PC-9 (cell line): ENCODE measurements at regions not wholly inside any gene's neighbourhood (a gene's known extent, or its start where the extent isn't known, plus 50 kb on each side); places are given as distances from the start of the nearest gene placed in this dataset.

Experiments used
- BruUV-seq: library from RNA; stranded (reverse); fragments of 400-500 nt; replicated peaks from 2 replicates; lab custom pipeline; 2021; lab: Mats Ljungman, UMichigan
- CTCF ChIA-PET: fragments of 300-600 bp; sonication (Branson Sonifier 250); formaldehyde crosslinking; loops from one replicate; lab custom pipeline; 2022; ENCODE audit warnings: antibody characterized with exemption; lab: Charles Lee
- POLR2A ChIA-PET: fragments of 300-600 bp; sonication (Branson Sonifier 250); formaldehyde crosslinking; loops from one replicate; lab custom pipeline; 2022; ENCODE audit warnings: antibody characterized with exemption; ENCODE audit not compliant: unreplicated experiment; lab: Charles Lee
- DNase-seq, 2 experiments: peaks; one replicate each; pipeline versions ENCODE4 v3.0.0 to v3.0.0-alpha.2; 2015 to 2022; ENCODE audit warnings: mixed read lengths in 1 of 2
- H2AFZ ChIP-seq: fragments of 200-600 bp; sonication (generic); 2 replicates; pipeline ENCODE4 v1.8.1; 2017; ENCODE audit warnings: antibody characterized with exemption
- H3F3A ChIP-seq: fragments of 200-600 bp; sonication (generic); 2 replicates; pipeline ENCODE4 v1.8.1; 2017; ENCODE audit warnings: antibody characterized with exemption, mild to moderate bottlenecking, low read depth; ENCODE audit not compliant: insufficient read depth
- H3K27ac ChIP-seq: fragments of 200-600 bp; sonication (generic); 2 replicates; pipeline ENCODE4 v1.6.1; 2016; ENCODE audit warnings: mixed run types
- H3K27me3 ChIP-seq: fragments of 200-600 bp; sonication (generic); 2 replicates; pipeline ENCODE4 v1.6.1; 2016; ENCODE audit warnings: low read depth, mixed run types; ENCODE audit not compliant: insufficient read depth
- H3K36me3 ChIP-seq: fragments of 200-600 bp; sonication (generic); 2 replicates; pipeline ENCODE4 v1.6.1; 2016; ENCODE audit warnings: low read depth, mixed run types
- H3K4me1 ChIP-seq: fragments of 200-600 bp; sonication (generic); replicated peaks from 2 replicates; pipeline ENCODE4 v1.6.1; 2016; ENCODE audit warnings: mixed run types; ENCODE audit not compliant: insufficient read depth
- H3K4me2 ChIP-seq: fragments of 200-600 bp; sonication (generic); 2 replicates; pipeline ENCODE4 v1.6.1; 2017; ENCODE audit warnings: mixed run types
- H3K4me3 ChIP-seq: fragments of 200-600 bp; sonication (generic); 2 replicates; pipeline ENCODE4 v1.6.1; 2016; ENCODE audit warnings: mixed run types
- H3K79me2 ChIP-seq: fragments of 200-600 bp; sonication (generic); 2 replicates; pipeline ENCODE4 v1.6.1; 2017; ENCODE audit warnings: low read depth, mixed run types
- H3K9me2 ChIP-seq: fragments of 200-600 bp; sonication (generic); 2 replicates; pipeline ENCODE4 v1.8.1; 2017; ENCODE audit warnings: mild to moderate bottlenecking; ENCODE audit not compliant: insufficient read depth
- H3K9me3 ChIP-seq: fragments of 200-600 bp; sonication (generic); 2 replicates; pipeline ENCODE4 v1.8.1; 2016; ENCODE audit warnings: low read depth; ENCODE audit not compliant: insufficient read depth
- H4K20me1 ChIP-seq: fragments of 200-600 bp; sonication (generic); 2 replicates; pipeline ENCODE4 v1.8.1; 2017; ENCODE audit not compliant: insufficient read depth
- EZH2 ChIP-seq: fragments of 200-600 bp; sonication (generic); IDR thresholded peaks from 2 replicates; pipeline ENCODE4 v1.8.0; 2017; ENCODE audit warnings: antibody characterized with exemption, low read depth
- intact Hi-C: fragments of 100-400 bp; cut with micrococcal nuclease; formaldehyde crosslinking; loops from one replicate; pipeline ENCODE4 v1.10.0; 2022; ENCODE audit not compliant: unreplicated experiment
- TF ChIP-seq, protein P1 (sequence below): fragments of 200-600 bp; sonication (generic); conservative IDR thresholded peaks from 2 replicates; pipeline ENCODE4 v1.6.1; 2017; ENCODE audit warnings: mixed run types, antibody characterized with exemption, mild to moderate bottlenecking, moderate library complexity

DNA sequence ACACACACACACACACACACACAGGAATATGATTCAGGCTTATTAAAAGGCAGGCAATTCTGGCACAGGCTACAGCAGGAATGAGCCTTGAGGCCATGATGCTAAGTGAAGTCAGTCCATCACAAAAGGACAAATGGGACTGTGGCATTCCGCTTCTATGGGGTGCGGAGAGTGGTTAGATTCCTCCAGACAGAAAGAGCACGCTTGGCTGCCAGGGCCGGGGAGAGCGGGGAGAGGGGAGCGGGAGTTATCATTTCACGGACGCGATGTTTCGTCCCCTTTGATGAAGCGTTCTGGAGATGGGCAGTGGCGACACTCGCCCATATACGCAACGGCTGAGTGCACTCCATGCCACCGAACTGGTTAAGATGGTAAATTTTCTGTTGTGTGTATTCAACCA, 58.5 kb upstream of the FAM174B start:
- no peak overlapping the region for H3K27ac ChIP-seq
- POLR2A ChIA-PET, result interaction anchor here (1.4 kb wide), 1 partner anchor 70 kb away, joined by 6 read pairs; no protein-coding TSS in a partner anchor
- H4K20me1 ChIP-seq, result no peaks in the 10 kb centered on the region
- 0 out of 2 replicates have a peak, but pooled peaks cover 11% of the 10 kb centered on the region for H3K4me1 ChIP-seq
- H3K27me3 ChIP-seq, result no peaks in the 10 kb centered on the region
- CTCF ChIA-PET, result interaction anchor here (0.6 to 1.8 kb wide), 5 partner anchors 75 to 884 kb away, joined by 3 to 15 read pairs (median 3); no protein-coding TSS in a partner anchor
- H3F3A ChIP-seq, result no peaks in the 10 kb centered on the region; the same call in 1 of the 2 replicates
- H3K4me2 ChIP-seq, result peak overlapping the region; percentile 90
- H3K9me2 ChIP-seq, result no peaks in the 10 kb centered on the region
- DNase-seq, result peak; percentile 42 to 67
- H3K79me2 ChIP-seq, result no peaks in the 10 kb centered on the region
- no peaks in the 10 kb centered on the region for H3K9me3 ChIP-seq
- H2AFZ ChIP-seq, result peak overlapping the region; percentile 89
- no TSS peak for BruUV-seq
- TF ChIP-seq, protein P1, sequence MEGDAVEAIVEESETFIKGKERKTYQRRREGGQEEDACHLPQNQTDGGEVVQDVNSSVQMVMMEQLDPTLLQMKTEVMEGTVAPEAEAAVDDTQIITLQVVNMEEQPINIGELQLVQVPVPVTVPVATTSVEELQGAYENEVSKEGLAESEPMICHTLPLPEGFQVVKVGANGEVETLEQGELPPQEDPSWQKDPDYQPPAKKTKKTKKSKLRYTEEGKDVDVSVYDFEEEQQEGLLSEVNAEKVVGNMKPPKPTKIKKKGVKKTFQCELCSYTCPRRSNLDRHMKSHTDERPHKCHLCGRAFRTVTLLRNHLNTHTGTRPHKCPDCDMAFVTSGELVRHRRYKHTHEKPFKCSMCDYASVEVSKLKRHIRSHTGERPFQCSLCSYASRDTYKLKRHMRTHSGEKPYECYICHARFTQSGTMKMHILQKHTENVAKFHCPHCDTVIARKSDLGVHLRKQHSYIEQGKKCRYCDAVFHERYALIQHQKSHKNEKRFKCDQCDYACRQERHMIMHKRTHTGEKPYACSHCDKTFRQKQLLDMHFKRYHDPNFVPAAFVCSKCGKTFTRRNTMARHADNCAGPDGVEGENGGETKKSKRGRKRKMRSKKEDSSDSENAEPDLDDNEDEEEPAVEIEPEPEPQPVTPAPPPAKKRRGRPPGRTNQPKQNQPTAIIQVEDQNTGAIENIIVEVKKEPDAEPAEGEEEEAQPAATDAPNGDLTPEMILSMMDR, result no peak
- TF ChIP-seq EZH2, result no peak
- peak overlapping the region; percentile 60 for H3K4me3 ChIP-seq
- no peaks in the 10 kb centered on the region for H3K36me3 ChIP-seq
- intact Hi-C loops, result loop anchor here (1.0 to 2.0 kb wide), 6 partner anchors 59 to 623 kb away; partner anchors contain the start of gene FAM174B

DNA sequence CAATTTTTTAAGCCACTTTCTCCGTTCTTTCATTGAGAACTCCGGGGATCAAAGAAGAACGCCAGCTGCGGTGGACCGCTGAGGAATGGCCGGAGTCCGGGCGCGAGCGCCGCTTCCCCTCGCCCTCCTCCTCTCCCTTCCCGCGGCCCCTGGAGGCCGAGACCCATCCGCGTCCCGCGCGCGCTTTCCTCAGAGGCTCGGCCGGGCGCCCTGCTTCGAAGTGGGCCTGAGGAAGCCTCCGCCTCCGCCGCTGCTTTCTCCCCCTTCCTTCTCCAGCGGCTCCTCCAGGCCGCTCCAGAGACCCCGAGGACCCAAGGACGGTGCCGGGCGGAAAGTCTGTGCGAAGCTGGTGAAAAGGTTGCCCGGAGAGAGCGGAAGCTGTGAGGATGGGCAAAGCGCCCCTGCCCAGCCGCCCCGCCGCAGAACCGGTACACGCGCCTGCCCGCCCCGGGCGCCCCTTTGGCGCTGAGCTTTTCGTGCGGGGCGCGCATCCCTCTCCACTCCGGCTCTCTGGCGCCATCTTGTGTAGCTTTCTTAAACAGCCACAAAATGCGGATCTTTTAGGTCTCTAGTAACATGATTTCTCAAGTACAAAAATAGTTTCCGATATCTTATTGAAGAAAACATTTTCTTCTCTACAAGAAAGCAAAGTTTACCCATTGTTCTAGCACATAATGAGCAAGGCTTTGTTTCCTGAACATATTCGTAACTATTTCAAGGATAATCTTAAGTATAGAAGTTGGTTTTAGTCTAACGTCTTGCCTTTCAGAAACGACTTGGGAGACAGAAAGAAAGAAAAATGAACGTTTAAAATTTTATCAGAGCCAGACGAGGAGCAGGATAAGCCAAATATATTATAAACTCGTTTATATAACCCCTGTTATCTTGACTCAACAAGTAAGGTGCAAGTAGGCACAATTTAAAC, 59.2 kb upstream of the FAM174B start:
- Histone ChIP-seq H4K20me1 (no peaks in the 10 kb centered on the region), H3K4me2 (peak overlapping the region; percentile 90), H3K27ac (no peak overlapping the region), H2AFZ (peak overlapping the region; percentile 89), H3K79me2 (no peaks in the 10 kb centered on the region), H3K36me3 (no peaks in the 10 kb centered on the region), H3K9me2 (no peaks in the 10 kb centered on the region), H3K4me1 (0 out of 2 replicates have a peak, but pooled peaks cover 5% of the 10 kb centered on the region), H3K4me3 (peak overlapping the region; percentile 60), H3F3A (no peaks in the 10 kb centered on the region; the same call in 1 of the 2 replicates), H3K9me3 (no peaks in the 10 kb centered on the region), H3K27me3 (no peaks in the 10 kb centered on the region)
- BruUV-seq, result no TSS peak
- no peak for TF ChIP-seq EZH2
- TF ChIP-seq, protein P1, result peak; percentile 94
- CTCF ChIA-PET, result interaction anchor here (0.5 to 1.8 kb wide), 7 partner anchors 76 to 883 kb away, joined by 3 to 15 read pairs (median 3); no protein-coding TSS in a partner anchor
- intact Hi-C loops, result loop anchor here (1.0 to 2.0 kb wide), 7 partner anchors 60 to 624 kb away; partner anchors contain the start of gene FAM174B
- POLR2A ChIA-PET, result interaction anchor here (0.7 to 1.4 kb wide), 3 partner anchors 59 to 193 kb away, joined by 5 to 6 read pairs (median 6); partner anchors contain the start of gene FAM174B
- peak; percentile 47 to 74 for DNase-seq

DNA sequence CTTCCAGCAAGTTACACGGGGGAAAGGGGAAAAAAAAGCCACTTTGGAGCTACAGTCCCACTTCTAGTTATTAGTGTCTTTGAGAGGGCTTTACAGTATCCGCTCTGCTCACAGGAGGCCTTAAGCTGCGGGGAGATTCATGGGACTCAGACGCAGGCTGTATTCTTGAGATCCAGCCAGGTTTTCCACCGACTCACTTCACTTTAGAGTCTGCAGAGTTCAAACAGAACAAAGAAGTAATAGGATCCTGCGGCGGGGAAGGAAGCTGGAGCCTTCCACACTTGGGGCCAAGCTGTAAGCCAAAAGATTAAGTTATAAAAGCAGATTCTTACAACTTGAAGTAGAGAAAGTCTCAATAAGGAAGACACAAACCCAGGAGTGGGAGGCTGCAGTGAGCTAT, 60.2 kb upstream of the FAM174B start:
- POLR2A ChIA-PET, result no interaction called here
- CTCF ChIA-PET, result interaction anchor here (0.5 kb wide), 1 partner anchor 196 kb away, joined by 5 read pairs; no protein-coding TSS in a partner anchor
- intact Hi-C loops, result loop anchor here (1.0 to 2.0 kb wide), 5 partner anchors 61 to 625 kb away; partner anchors contain the start of gene FAM174B
- H3K27ac ChIP-seq, result no peak overlapping the region
- no peak overlapping the region for H2AFZ ChIP-seq
- H3K9me2 ChIP-seq, result no peaks in the 10 kb centered on the region
- H4K20me1 ChIP-seq, result no peaks in the 10 kb centered on the region
- H3K4me2 ChIP-seq, result no peak overlapping the region
- 0 out of 2 replicates have a peak, but pooled peaks cover 5% of the 10 kb centered on the region for H3K4me1 ChIP-seq
- H3K79me2 ChIP-seq, result no peaks in the 10 kb centered on the region
- no peak overlapping the region for H3K4me3 ChIP-seq
- no peaks in the 10 kb centered on the region for H3K9me3 ChIP-seq
- no peak for TF ChIP-seq EZH2
- TF ChIP-seq, protein P1, result no peak
- BruUV-seq, result no TSS peak
- no peaks in the 10 kb centered on the region for H3K36me3 ChIP-seq
- no peak for DNase-seq
- no peaks in the 10 kb centered on the region; the same call in 1 of the 2 replicates for H3F3A ChIP-seq
- H3K27me3 ChIP-seq, result no peaks in the 10 kb centered on the region
